GM19025 (cell line): ENCODE measurements at regions not wholly inside any gene's neighbourhood (a gene's known extent, or its start where the extent isn't known, plus 50 kb on each side); places are given as distances from the start of the nearest gene placed in this dataset.

Experiments
- ATAC-seq: cut with Tn5 transposase; IDR thresholded peaks from one replicate; pipeline ENCODE4 v1.9.1; 2021; ENCODE audit warnings: mild to moderate bottlenecking, low read depth, moderate library complexity; ENCODE audit not compliant: unreplicated experiment

DNA sequence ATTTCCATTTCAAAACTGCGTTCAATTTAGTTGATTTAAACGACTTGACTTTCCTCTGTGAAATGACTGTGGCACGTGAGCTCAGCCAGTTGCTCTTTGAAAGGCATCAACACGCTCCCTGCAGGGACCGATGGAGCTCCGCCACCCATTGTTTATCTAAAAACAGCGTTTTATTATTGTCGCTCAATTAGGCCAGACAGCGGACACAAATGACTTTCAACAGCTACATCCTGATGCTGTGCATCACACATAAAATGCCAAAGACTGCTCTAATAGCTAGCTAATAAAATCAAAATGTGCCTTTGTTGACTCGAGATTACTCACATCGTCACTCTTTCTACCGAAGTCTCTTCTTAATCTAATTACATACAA is 332.5 kb downstream of the CD83 start:
- ATAC-seq, result no peak

DNA sequence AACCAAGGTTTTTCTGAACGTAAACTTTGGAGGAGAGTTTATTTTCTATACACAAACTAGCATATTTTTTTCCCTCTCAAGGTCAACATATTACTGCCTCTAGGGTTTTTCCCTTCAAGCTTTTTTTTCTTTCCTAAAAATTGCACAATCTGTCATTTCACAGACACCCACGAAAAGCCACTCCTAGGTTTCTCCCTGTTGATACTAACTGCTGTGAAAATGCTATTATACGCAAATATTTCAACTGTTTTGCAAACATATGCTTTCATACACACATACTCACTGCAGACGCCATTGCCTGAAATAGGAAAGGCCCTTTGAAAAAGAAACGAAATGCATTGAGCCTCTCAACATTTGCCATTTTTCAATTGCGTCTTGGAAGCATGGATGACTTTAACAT is 333.0 kb downstream of the CD83 start:
- no peak for ATAC-seq

GRCh38 chr6:14451594-14452374 is 334.2 kb downstream of the CD83 start:
- ATAC-seq, result no peak

GRCh38 chr6:14452567-14453527 is 335.3 kb downstream of the CD83 start:
- no peak for ATAC-seq

DNA sequence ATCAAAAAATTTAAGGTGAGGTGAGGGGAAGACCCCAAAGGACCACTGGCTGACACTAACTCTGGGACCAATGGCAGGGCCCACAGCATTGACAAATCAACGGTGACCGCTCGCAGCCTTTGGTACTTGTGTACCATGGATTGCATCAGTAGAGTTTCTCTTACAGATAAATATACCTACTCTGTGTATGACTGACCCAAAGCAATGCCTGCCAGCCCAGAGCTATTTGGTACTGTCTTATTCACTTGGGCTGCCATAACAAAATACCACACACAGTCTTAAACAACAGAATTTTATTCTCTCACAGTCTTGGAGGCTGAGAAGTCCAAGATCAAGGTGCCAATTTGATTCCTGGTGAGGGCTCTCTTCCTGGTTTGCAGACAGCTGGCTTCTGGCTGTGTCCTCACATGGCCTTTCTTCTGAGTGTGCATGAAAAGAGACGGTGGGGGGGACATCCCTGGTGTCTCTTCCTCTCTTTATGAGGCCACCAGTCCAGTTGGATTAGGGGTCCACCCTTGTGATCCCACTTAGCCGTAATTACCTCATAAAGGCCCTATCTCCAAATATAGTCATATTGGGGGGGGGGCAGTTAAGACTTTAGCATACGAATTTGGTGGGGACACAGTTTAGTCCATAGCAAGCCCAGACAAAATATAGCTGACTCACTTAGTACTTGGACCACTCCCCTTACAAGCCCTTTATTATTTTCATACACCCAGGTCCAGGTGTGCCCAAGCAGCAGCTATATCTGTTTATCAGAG is 336.3 kb downstream of the CD83 start:
- no peak for ATAC-seq

GRCh38 chr6:14454473-14454775 is 336.9 kb downstream of the CD83 start:
- ATAC-seq, result no peak

DNA sequence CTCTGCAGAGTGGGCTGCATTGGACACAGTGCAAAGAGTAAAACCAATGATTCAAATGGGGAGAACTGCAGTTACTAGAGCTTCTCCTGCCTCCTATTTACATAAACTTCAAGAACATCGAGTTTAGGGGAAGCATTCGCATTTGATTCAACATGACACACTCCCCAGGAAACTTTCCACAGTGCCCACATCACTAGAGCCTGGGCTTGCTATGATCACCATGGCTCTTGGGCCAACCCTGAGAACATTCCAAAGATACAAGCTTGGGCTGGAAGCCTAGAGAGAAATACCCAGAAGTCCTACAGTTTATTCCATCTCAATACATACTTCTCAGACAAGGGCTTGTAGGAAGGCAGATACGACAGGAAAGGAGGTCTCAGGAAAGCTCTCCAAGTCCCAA is 337.9 kb downstream of the CD83 start:
- ATAC-seq, result no peak

- ATAC-seq, result no peak
Measured at GRCh38 chr6:14455876-14456648, 338.5 kb downstream of the CD83 start.

DNA sequence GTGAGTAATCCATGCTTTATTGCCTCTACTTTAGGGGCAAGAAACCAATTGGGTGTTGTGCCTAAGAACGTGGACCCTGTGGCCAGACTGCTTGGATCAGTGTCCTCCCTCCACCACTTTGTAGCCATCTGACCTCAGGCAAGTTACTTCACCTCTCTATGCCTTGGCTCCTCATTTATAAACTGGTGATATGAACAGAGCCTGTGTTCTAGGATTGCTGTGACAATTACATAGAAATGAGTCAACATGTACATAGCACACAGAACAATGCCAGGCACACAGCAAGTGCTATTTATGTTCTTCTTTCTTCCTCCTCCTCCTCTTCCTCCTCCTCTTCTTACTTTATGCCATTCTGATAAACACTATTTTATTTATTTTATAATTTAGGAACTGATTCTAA is 339.4 kb downstream of the CD83 start:
- ATAC-seq, result no peak

GRCh38 chr6:14458669-14459266 is 341.2 kb downstream of the CD83 start:
- ATAC-seq, result no peak

- ATAC-seq, result no peak
Measured at GRCh38 chr6:14459315-14459714, 341.7 kb downstream of the CD83 start.

GRCh38 chr6:14460556-14460955 is 343.0 kb downstream of the CD83 start:
- no peak for ATAC-seq

GRCh38 chr6:14462135-14462534 is 344.6 kb downstream of the CD83 start:
- ATAC-seq, result no peak

GRCh38 chr6:14462566-14462965 is 345.0 kb downstream of the CD83 start:
- ATAC-seq, result no peak

GRCh38 chr6:14463110-14463509 is 345.5 kb downstream of the CD83 start:
- ATAC-seq, result no peak

DNA sequence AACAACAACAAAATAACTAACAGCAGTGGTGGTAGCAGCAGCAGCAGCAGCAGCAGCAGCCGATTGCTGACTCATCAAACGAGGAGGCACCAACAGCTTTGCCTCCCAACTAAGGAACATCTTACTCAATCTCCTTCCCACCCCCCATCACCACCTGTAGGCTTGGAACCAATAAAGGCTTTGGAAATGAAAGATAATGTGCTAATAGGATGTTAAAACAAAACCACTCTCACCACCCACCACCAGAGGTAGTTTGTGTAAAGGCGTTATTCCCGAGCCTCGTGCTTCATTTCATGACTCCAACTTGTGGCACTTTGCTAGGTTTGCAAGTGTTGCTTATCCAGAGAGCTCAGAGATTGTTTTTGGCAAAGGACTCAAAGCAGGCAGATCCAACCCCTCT is 346.5 kb downstream of the CD83 start:
- ATAC-seq, result no peak

GRCh38 chr6:14464716-14465115 is 347.1 kb downstream of the CD83 start:
- ATAC-seq, result no peak

GRCh38 chr6:14466278-14466677 is 348.7 kb downstream of the CD83 start:
- no peak for ATAC-seq

- no peak for ATAC-seq
Measured at GRCh38 chr6:14467591-14467990, 350.0 kb downstream of the CD83 start.
